ENCODE measurements at regions not wholly inside any gene's neighbourhood (a gene's known extent, or its start where the extent isn't known, plus 50 kb on each side); places are given as distances from the start of the nearest gene placed in this dataset.

DNA sequence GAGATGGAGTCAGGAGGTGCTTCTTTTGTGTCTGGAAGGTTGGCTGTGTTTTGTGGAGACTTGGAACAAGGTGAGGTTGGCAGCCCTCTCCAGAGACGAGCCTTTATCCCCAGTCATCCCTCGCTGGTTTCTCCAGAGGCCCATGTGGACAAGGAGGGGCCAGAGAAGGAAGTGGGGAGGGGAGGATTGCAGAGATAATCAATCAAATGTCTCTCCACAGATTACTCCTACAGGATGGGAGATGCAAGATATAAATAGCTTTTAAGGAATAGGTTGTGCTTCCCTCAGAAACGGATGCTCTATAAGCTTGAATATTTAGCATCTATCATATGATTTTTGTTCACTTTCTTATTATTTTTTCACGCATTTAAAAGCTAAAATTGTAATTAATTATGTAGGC is 70.4 kb upstream of the VWDE start:
- no peaks in the 10 kb centered on the region for H3K4me1 ChIP-seq
- WGBS, 2 donors, result 74% methylated on average over 4 of the region's 4 CpGs
- no peak for DNase-seq
- H3K27me3 ChIP-seq, result no peaks in the 10 kb centered on the region
- H3K36me3 ChIP-seq (ENCODE audit: low read depth, missing control alignments), result no peaks in the 10 kb centered on the region
- no peak overlapping the region for H3K4me3 ChIP-seq
- intact Hi-C loops (cut with DNase I; ENCODE audit: low total_unique reads), result no loop called here
- TF ChIP-seq, protein P1, sequence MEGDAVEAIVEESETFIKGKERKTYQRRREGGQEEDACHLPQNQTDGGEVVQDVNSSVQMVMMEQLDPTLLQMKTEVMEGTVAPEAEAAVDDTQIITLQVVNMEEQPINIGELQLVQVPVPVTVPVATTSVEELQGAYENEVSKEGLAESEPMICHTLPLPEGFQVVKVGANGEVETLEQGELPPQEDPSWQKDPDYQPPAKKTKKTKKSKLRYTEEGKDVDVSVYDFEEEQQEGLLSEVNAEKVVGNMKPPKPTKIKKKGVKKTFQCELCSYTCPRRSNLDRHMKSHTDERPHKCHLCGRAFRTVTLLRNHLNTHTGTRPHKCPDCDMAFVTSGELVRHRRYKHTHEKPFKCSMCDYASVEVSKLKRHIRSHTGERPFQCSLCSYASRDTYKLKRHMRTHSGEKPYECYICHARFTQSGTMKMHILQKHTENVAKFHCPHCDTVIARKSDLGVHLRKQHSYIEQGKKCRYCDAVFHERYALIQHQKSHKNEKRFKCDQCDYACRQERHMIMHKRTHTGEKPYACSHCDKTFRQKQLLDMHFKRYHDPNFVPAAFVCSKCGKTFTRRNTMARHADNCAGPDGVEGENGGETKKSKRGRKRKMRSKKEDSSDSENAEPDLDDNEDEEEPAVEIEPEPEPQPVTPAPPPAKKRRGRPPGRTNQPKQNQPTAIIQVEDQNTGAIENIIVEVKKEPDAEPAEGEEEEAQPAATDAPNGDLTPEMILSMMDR (IDR thresholded peaks at IDR 0.05), result no peak
- no peak for TF ChIP-seq POLR2A (IDR thresholded peaks at IDR 0.05)
- H3K27ac ChIP-seq, result no peak overlapping the region
- no peaks in the 10 kb centered on the region for H3K9me3 ChIP-seq

GRCh38 chr7:12475362-12476063 is 71.8 kb upstream of the VWDE start:
- TF ChIP-seq POLR2A (IDR thresholded peaks at IDR 0.05), result no peak
- TF ChIP-seq, protein P1 (IDR thresholded peaks at IDR 0.05), result no peak
- no peak for DNase-seq
- no peak overlapping the region for H3K27ac ChIP-seq
- intact Hi-C loops (cut with DNase I; ENCODE audit: low total_unique reads), result no loop called here
- no peaks in the 10 kb centered on the region for H3K4me1 ChIP-seq
- H3K4me3 ChIP-seq, result no peak overlapping the region
- H3K36me3 ChIP-seq (ENCODE audit: low read depth, missing control alignments), result no peaks in the 10 kb centered on the region
- WGBS, 2 donors, result 56 to 72% methylated on average over 6 of the region's 6 CpGs
- H3K27me3 ChIP-seq, result no peaks in the 10 kb centered on the region
- no peaks in the 10 kb centered on the region for H3K9me3 ChIP-seq

DNA sequence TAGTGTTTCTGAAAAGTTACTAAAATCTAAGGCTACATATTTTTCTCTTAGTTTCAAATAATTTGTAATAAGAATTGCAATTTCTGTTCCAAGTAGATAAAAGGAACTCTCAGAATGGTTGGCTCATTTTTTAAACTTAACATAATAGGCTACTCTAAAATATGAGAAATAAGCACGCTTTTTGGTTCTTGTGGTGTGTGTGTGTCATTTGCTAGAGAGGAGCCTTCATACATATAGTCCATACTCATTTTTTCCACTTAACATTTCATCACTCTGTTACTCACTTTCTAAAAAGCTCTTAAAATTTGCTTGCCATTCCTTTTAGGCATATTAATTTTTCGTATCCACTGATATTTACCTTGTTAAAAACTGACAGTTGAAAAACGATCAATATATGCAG is 74.0 kb upstream of the VWDE start:
- H3K36me3 ChIP-seq (ENCODE audit: low read depth, missing control alignments), result no peaks in the 10 kb centered on the region
- intact Hi-C loops (cut with DNase I; ENCODE audit: low total_unique reads), result no loop called here
- TF ChIP-seq POLR2A (IDR thresholded peaks at IDR 0.05), result no peak
- TF ChIP-seq, protein P1 (IDR thresholded peaks at IDR 0.05), result no peak
- no peaks in the 10 kb centered on the region for H3K4me1 ChIP-seq
- DNase-seq, result no peak
- no peak overlapping the region for H3K27ac ChIP-seq
- H3K9me3 ChIP-seq, result no peaks in the 10 kb centered on the region
- H3K4me3 ChIP-seq, result no peak overlapping the region
- 66 to 86% methylated on average over 3 of the region's 3 CpGs for WGBS, 2 donors
- no peaks in the 10 kb centered on the region for H3K27me3 ChIP-seq

DNA sequence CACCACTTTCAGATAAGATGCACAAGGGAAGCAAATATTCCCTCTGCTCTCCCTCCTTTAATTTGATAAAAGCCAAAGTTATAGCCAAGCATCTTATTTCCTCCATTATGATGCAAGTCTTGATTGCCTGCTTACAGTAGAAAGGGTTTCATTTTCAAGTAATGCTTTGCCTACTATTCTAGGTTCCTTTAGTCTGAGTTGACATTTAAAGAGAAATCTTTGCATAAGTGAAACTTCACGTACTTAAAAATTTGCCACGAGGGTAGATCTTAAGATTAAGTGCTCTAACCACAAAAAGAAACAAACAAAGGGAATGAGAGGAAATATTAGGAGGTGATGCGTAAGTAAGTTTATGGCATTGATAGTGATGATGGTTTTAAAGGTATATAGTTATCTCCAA is 78.1 kb upstream of the VWDE start:
- 86 to 87% methylated on average over 3 of the region's 3 CpGs for WGBS, 2 donors
- intact Hi-C loops (cut with DNase I; ENCODE audit: low total_unique reads), result no loop called here

More for the DNA sequence above, 78.1 kb upstream of the VWDE start:
- Histone ChIP-seq H3K4me3 (no peak overlapping the region), H3K27me3 (no peaks in the 10 kb centered on the region), H3K4me1 (no peaks in the 10 kb centered on the region), H3K36me3 (ENCODE audit: low read depth, missing control alignments) (no peaks in the 10 kb centered on the region), H3K9me3 (no peaks in the 10 kb centered on the region), H3K27ac (no peak overlapping the region)
- DNase-seq, result no peak
- TF ChIP-seq POLR2A (IDR thresholded peaks at IDR 0.05), result no peak
- TF ChIP-seq, protein P1 (IDR thresholded peaks at IDR 0.05), result no peak
